Mesendoderm (in vitro differentiated cells): ENCODE measurements at regions not wholly inside any gene's neighbourhood (a gene's known extent, or its start where the extent isn't known, plus 50 kb on each side); places are given as distances from the start of the nearest gene placed in this dataset.

ENCODE experiments used
- DNase-seq: peaks from one replicate; pipeline ENCODE4 v3.0.0; 2013
- H2AK5ac ChIP-seq: 2 replicates; pipeline ENCODE4 v1.6.1; 2013; ENCODE audit warnings: low read length, inconsistent platforms
- H2BK120ac ChIP-seq: 2 replicates; pipeline ENCODE4 v1.6.1; 2013; ENCODE audit warnings: low read depth, mild to moderate bottlenecking, low read length, moderate library complexity, mixed read lengths
- H2BK15ac ChIP-seq: replicated peaks from 2 replicates; pipeline ENCODE4 v1.6.1; 2013; ENCODE audit warnings: low read depth, mild to moderate bottlenecking, moderate library complexity
- H2BK5ac ChIP-seq: 2 replicates; pipeline ENCODE4 v1.6.1; 2013; ENCODE audit warnings: low read length, inconsistent platforms
- H3K18ac ChIP-seq: 2 replicates; pipeline ENCODE4 v1.6.1; 2013; ENCODE audit warnings: mild to moderate bottlenecking, low read length, mixed read lengths
- H3K23ac ChIP-seq: one replicate; pipeline ENCODE4 v1.6.1; 2013; ENCODE audit warnings: low read length
- H3K27ac ChIP-seq: 2 replicates; pipeline ENCODE4 v1.5.1; 2013; ENCODE audit warnings: low read depth, mild to moderate bottlenecking, inconsistent platforms, low read length, moderate library complexity
- H3K27me3 ChIP-seq: 2 replicates; pipeline ENCODE4 v1.6.1; 2013; ENCODE audit warnings: low read length, control low read depth, mild to moderate bottlenecking, inconsistent platforms; ENCODE audit not compliant: insufficient read depth, poor library complexity
- H3K36me3 ChIP-seq: 2 replicates; pipeline ENCODE4 v1.6.1; 2013; ENCODE audit warnings: low read length, inconsistent platforms; ENCODE audit not compliant: control insufficient read depth, insufficient read depth
- H3K4ac ChIP-seq: one replicate; pipeline ENCODE4 v1.6.1; 2013; ENCODE audit warnings: low read depth, mild to moderate bottlenecking, low read length, moderate library complexity
- H3K4me1 ChIP-seq: 2 replicates; pipeline ENCODE4 v1.6.1; 2013; ENCODE audit warnings: low read depth, low read length, inconsistent platforms; ENCODE audit not compliant: control insufficient read depth
- H3K4me2 ChIP-seq: 2 replicates; pipeline ENCODE4 v1.6.1; 2013; ENCODE audit warnings: low read length
- H3K4me3 ChIP-seq: 2 replicates; pipeline ENCODE4 v1.5.1; 2013; ENCODE audit warnings: mild to moderate bottlenecking, low read length
- H3K56ac ChIP-seq: one replicate; pipeline ENCODE4 v1.6.1; 2013; ENCODE audit warnings: low read length
- H3K79me1 ChIP-seq: 2 replicates; pipeline ENCODE4 v1.6.1; 2013; ENCODE audit warnings: low read length, inconsistent platforms
- H3K79me2 ChIP-seq: 2 replicates; pipeline ENCODE4 v1.6.1; 2013; ENCODE audit warnings: mild to moderate bottlenecking, low read length; ENCODE audit not compliant: control insufficient read depth, insufficient read depth
- H3K9ac ChIP-seq: 2 replicates; pipeline ENCODE4 v1.6.1; 2013; ENCODE audit warnings: low read length, inconsistent platforms
- H4K5ac ChIP-seq: one replicate; pipeline ENCODE4 v1.6.1; 2013; ENCODE audit warnings: low read length
- H4K8ac ChIP-seq: one replicate; pipeline ENCODE4 v1.6.1; 2013; ENCODE audit warnings: low read depth, mild to moderate bottlenecking, control low read depth, low read length, moderate library complexity
- WGBS: extraction: QIAGEN DNeasy Blood & Tissue Kit; methylation state at CpG from one replicate; pipeline ENCODE4 v1.1.7; 2013; ENCODE audit warnings: low lambda C conversion rate, missing lambda C conversion rate; ENCODE audit not compliant: insufficient coverage; ENCODE audit errors: extremely low coverage; 5-methylcytosine and 5-hydroxymethylcytosine counted together

DNA sequence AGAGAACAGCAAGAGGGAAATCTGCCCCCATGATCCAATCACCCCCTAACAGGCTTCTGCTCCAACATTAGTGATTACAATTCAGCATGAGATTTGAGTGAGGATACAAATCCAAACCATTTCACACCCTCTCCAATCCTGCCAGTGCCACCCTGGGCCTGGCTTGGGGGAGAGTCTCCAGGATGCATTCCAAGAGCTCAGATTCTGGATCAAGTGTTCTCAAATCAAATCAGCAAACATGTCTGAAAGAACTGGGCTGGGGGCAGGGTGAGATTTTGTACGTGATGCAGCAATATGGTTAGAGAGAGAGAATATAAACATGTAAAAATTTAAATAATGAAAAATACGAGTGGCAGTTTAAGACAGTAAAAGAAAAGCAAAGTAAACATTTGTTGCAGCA is 2100.9 kb upstream of the CELF4 start:
- Histone ChIP-seq H3K23ac (no peak overlapping the region), H3K79me2 (no peaks in the 10 kb centered on the region), H3K27ac (no peak overlapping the region), H3K9ac (no peak overlapping the region), H3K4me3 (no peak overlapping the region), H3K4me1 (no peaks in the 10 kb centered on the region), H3K27me3 (no peaks in the 10 kb centered on the region), H2BK120ac (no peak overlapping the region), H3K79me1 (no peaks in the 10 kb centered on the region), H3K4ac (no peak overlapping the region), H3K18ac (no peak overlapping the region), H3K56ac (no peak overlapping the region), H3K4me2 (no peak overlapping the region), H2AK5ac (no peak overlapping the region), H2BK15ac (no peak overlapping the region), H2BK5ac (no peak overlapping the region), H4K8ac (no peak overlapping the region), H4K5ac (no peak overlapping the region), H3K36me3 (no peaks in the 10 kb centered on the region)
- peak; percentile 47 for DNase-seq
- WGBS: 100% methylated on average over 1 of the region's 2 CpGs

DNA sequence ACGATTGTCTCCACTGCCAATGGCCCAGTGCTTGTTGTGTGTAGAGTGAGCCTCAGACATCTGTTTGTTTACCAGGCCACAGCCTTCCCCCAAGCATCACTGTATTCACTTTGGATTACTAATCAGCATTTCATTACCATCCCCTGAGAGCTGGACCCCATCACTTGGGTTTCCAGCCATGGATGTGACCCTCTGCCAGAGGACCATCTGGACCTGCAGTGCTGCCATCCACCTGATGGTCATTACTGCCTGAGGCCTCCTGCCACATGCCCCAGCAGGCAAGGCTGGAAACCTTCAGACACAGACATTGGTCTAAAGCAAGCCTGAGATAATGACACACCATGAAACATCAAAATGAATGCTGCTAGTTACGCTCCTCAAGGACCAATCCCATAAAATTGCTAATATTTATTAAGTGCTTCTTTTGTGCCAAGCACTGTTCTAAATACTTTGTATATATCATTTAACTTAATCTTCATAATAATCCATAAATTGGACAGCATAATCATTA is 2096.3 kb upstream of the CELF4 start:
- Histone ChIP-seq H3K36me3 (no peaks in the 10 kb centered on the region), H4K8ac (no peak overlapping the region), H3K4me2 (no peak overlapping the region), H2BK15ac (no peak overlapping the region), H3K4me1 (peaks cover 4% of the 10 kb centered on the region), H2BK120ac (no peak overlapping the region), H4K5ac (no peak overlapping the region), H3K27ac (no peak overlapping the region), H3K9ac (no peak overlapping the region), H3K27me3 (no peaks in the 10 kb centered on the region), H2BK5ac (no peak overlapping the region), H3K4me3 (no peak overlapping the region), H3K79me2 (no peaks in the 10 kb centered on the region), H3K79me1 (no peaks in the 10 kb centered on the region), H3K4ac (no peak overlapping the region), H3K18ac (no peak overlapping the region), H2AK5ac (peak overlapping the region; percentile 28), H3K23ac (no peak overlapping the region), H3K56ac (no peak overlapping the region)
- DNase-seq: no peak
- WGBS: no CpG with 5 or more reads among the region's 2 CpGs

DNA sequence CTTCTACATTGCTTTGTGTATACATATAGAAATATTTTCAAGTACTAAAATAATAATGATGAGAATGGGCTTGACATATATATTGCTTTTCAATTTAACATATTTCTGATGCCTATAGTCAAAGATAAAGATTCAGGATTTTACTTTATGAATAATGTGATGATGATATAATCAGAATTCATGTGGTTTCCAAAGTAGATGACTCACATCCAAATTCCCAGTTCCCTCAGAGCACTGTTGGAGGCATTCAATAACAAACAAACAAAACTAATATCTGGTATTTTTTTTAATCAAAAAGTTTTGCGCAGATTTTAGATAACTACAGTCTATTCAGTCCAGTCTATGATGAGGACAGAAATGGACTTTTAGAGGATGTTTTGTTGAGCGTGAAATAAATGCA is 2094.5 kb upstream of the CELF4 start:
- H2BK5ac ChIP-seq: no peak overlapping the region
- no peaks in the 10 kb centered on the region for H3K79me2 ChIP-seq
- H3K4me2 ChIP-seq: no peak overlapping the region

DNA sequence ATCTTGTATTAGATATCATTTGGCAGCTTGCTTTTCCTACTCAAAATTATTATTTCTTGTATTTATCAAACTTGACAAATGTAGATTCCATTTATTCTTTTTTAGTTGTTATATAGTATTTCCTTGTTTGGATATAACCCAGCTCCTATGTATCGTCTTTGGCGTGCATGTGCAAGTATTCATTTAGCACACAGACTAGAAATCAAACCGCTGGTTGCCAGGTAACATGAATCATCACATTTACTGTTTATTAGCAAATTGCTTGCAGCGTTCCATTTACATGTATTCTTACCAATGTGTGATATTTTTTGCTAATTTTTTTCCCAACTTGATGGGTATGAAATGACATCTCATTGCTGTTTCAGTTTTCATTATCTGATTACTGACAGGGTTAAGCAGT is 2089.7 kb upstream of the CELF4 start:
- Histone ChIP-seq H3K36me3 (no peaks in the 10 kb centered on the region), H3K4me3 (no peak overlapping the region), H3K79me1 (no peaks in the 10 kb centered on the region), H3K4ac (no peak overlapping the region), H3K79me2 (no peaks in the 10 kb centered on the region), H3K9ac (no peak overlapping the region), H2AK5ac (no peak overlapping the region), H3K18ac (no peak overlapping the region), H2BK15ac (no peak overlapping the region), H4K8ac (no peak overlapping the region), H3K27ac (no peak overlapping the region), H3K4me2 (no peak overlapping the region), H3K56ac (no peak overlapping the region), H3K4me1 (peaks cover 4% of the 10 kb centered on the region), H2BK120ac (no peak overlapping the region), H4K5ac (no peak overlapping the region), H3K23ac (no peak overlapping the region), H3K27me3 (no peaks in the 10 kb centered on the region), H2BK5ac (no peak overlapping the region)
- no peak for DNase-seq
- WGBS: no CpG with 5 or more reads among the region's 4 CpGs

More for the DNA sequence above, 2094.5 kb upstream of the CELF4 start:
- Histone ChIP-seq H3K4me3 (no peak overlapping the region), H3K9ac (no peak overlapping the region), H3K56ac (no peak overlapping the region), H4K5ac (no peak overlapping the region), H3K27ac (no peak overlapping the region), H3K4me1 (peaks cover 4% of the 10 kb centered on the region), H3K27me3 (no peaks in the 10 kb centered on the region), H3K18ac (no peak overlapping the region), H4K8ac (no peak overlapping the region), H2AK5ac (no peak overlapping the region), H3K23ac (no peak overlapping the region), H3K36me3 (no peaks in the 10 kb centered on the region), H2BK15ac (no peak overlapping the region), H3K4ac (no peak overlapping the region), H3K79me1 (no peaks in the 10 kb centered on the region), H2BK120ac (no peak overlapping the region)
- no peak for DNase-seq
- no CpG with 5 or more reads among the region's 2 CpGs for WGBS

DNA sequence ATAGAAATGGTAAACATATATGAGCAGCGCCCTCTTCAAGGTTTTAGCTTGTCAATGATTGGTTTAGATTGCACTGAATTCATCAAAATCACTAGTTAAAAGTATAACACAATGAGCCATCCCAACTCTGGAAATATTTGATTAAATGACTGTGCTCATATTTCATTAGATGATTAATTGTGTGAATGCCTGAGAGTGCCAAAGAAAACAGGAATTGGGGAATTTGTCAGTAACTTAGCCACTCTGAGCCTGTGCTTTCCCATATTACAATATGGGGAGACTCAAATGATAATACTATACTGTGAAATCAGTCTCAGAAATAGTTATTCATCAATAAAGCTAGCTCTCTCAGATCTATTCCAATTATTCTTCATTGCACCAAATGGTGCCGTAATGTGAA is 2087.6 kb upstream of the CELF4 start:
- no peak overlapping the region for H3K4ac ChIP-seq
- H2AK5ac ChIP-seq: no peak overlapping the region
- peaks cover 2% of the 10 kb centered on the region for H3K4me1 ChIP-seq
- H2BK120ac ChIP-seq: no peak overlapping the region
- H3K36me3 ChIP-seq: no peaks in the 10 kb centered on the region
- H3K18ac ChIP-seq: no peak overlapping the region
- H2BK5ac ChIP-seq: no peak overlapping the region
- no peak overlapping the region for H3K27ac ChIP-seq
- no peak for DNase-seq
- H2BK15ac ChIP-seq: no peak overlapping the region
- no peaks in the 10 kb centered on the region for H3K27me3 ChIP-seq
- no peak overlapping the region for H4K5ac ChIP-seq
- no CpG with 5 or more reads among the region's 2 CpGs for WGBS
- H3K4me3 ChIP-seq: no peak overlapping the region
- no peak overlapping the region for H3K56ac ChIP-seq
- H3K23ac ChIP-seq: no peak overlapping the region
- no peak overlapping the region for H4K8ac ChIP-seq
- H3K79me1 ChIP-seq: no peaks in the 10 kb centered on the region
- H3K79me2 ChIP-seq: no peaks in the 10 kb centered on the region
- H3K4me2 ChIP-seq: no peak overlapping the region
- no peak overlapping the region for H3K9ac ChIP-seq

DNA sequence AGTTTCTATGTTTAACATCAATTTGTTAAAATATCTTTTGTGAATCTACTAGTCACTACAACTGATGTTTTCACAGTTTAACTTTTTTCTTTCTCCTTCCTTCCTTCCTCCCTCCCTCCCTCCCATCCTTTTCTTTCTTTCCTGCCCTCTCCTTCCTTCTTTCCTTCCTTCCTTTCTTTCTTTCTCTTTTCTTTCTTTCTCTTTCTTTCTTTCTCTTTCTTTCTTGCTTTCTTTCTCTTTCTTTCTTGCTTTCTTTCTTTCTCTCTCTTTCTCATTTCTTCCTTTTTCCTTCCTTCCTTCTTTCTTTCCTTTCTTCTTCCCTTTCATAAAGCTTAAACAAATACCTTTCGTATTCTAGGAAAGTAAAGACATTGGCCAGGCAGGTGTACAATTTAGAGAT is 2083.0 kb upstream of the CELF4 start:
- no peak overlapping the region for H4K8ac ChIP-seq
- H3K4me2 ChIP-seq: no peak overlapping the region
- H3K4me3 ChIP-seq: no peak overlapping the region
- H3K27ac ChIP-seq: no peak overlapping the region
- 100% methylated on average over 1 of the region's 1 CpG for WGBS
- H3K56ac ChIP-seq: no peak overlapping the region
- no peak overlapping the region for H2AK5ac ChIP-seq
- H2BK15ac ChIP-seq: no peak overlapping the region
- no peak for DNase-seq
- H3K23ac ChIP-seq: no peak overlapping the region
- H2BK120ac ChIP-seq: no peak overlapping the region
- H3K27me3 ChIP-seq: no peaks in the 10 kb centered on the region
- no peaks in the 10 kb centered on the region for H3K36me3 ChIP-seq
- H3K79me2 ChIP-seq: no peaks in the 10 kb centered on the region
- no peak overlapping the region for H3K18ac ChIP-seq
- no peaks in the 10 kb centered on the region for H3K79me1 ChIP-seq
- H4K5ac ChIP-seq: no peak overlapping the region
- H2BK5ac ChIP-seq: no peak overlapping the region
- no peak overlapping the region for H3K9ac ChIP-seq
- no peaks in the 10 kb centered on the region for H3K4me1 ChIP-seq
- H3K4ac ChIP-seq: no peak overlapping the region
